ENCODE measurements at regions not wholly inside any gene's neighbourhood (a gene's known extent, or its start where the extent isn't known, plus 50 kb on each side); places are given as distances from the start of the nearest gene placed in this dataset.

DNA sequence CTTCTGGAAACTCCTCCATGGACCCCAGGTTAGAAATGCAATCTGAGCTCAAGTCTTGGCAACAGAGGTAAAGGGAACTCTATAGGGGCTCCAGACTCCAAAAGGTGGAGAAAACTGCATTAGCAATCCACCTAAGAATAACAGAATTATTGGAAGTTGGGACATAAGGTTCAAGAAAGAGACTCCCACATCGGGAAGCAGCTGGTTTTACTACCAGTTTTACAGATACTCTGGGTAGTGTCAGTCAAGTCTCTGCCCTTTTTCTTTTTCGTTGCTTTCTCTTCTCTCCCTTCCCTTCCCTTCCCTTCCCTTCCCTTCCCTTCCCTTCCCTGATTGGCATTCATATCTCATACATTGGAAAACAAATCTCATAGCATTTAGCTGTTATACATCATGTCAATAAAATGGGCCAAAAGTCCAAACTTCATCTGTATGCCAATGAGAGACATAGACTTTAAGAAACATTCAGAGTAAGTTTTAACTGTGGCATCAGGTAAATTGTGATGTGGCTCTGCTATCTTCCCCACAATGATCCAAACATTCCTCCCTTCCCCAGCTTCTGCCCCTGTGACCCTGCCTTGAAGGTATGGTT is 166.7 kb downstream of the KCNE4 start:
- Histone ChIP-seq H3K9ac (ENCODE audit: extremely low read depth, insufficient read length, low read length) (no peak overlapping the region), H3T11ph (ENCODE audit: low read length) (no peak overlapping the region), H4K8ac (replicated peaks; ENCODE audit: insufficient read length, low read depth, low read length) (no peak overlapping the region), H3K23me2 (ENCODE audit: insufficient read length, low read depth, low read length, poor library complexity, severe bottlenecking) (no peaks in the 10 kb centered on the region), H2AK5ac (ENCODE audit: insufficient read length, low read length) (no peak overlapping the region), H3K27me3 (ENCODE audit: insufficient read depth, low read length) (no peaks in the 10 kb centered on the region), H4K91ac (ENCODE audit: insufficient read length, low read depth, low read length) (no peak overlapping the region), H2BK15ac (ENCODE audit: low read depth, low read length) (no peak overlapping the region), H2BK5ac (ENCODE audit: insufficient read length, low read length) (no peak overlapping the region), H3K18ac (ENCODE audit: insufficient read length, low read depth, low read length) (no peak overlapping the region), H3K4ac (ENCODE audit: low read depth, low read length) (no peak overlapping the region), H3K23ac (ENCODE audit: insufficient read length, low read depth, low read length) (no peak overlapping the region), H3K4me2 (ENCODE audit: insufficient read depth, insufficient read length, low read length) (no peak overlapping the region), H3K56ac (ENCODE audit: insufficient read length, low read depth, low read length) (no peak overlapping the region), H2BK120ac (ENCODE audit: low read depth, low read length, poor library complexity, severe bottlenecking) (no peak overlapping the region), H2BK12ac (ENCODE audit: insufficient read length, low read depth, low read length) (no peak overlapping the region), H3K79me2 (ENCODE audit: insufficient read depth, low read length) (no peaks in the 10 kb centered on the region), H2BK20ac (ENCODE audit: low read depth, low read length, poor library complexity, severe bottlenecking) (no peak overlapping the region), H4K5ac (ENCODE audit: insufficient read length, low read depth, low read length) (no peak overlapping the region), H3K27ac (ENCODE audit: insufficient read length, low read depth, low read length) (no peak overlapping the region), H4K20me1 (ENCODE audit: control insufficient read depth, insufficient read depth, insufficient read length) (no peaks in the 10 kb centered on the region), H3K79me1 (ENCODE audit: insufficient read depth, low read depth, low read length, poor library complexity, severe bottlenecking) (no peaks in the 10 kb centered on the region), H3K9me3 (ENCODE audit: control insufficient read depth, low read depth, low read length) (no peaks in the 10 kb centered on the region), H3K4me1 (ENCODE audit: insufficient read depth, low read length) (peaks cover 7% of the 10 kb centered on the region; the same call in 1 of the 2 replicates), H2AFZ (ENCODE audit: low read length) (no peak overlapping the region), H3K14ac (ENCODE audit: insufficient read depth, low read length) (no peak overlapping the region)
- no peaks in the 10 kb centered on the region for H3K27me3 Mint-ChIP-seq (ENCODE audit: low read depth)
- no peaks in the 10 kb centered on the region for H3K9me3 Mint-ChIP-seq
- no peak overlapping the region for H3K4me3 Mint-ChIP-seq
- H3K36me3 Mint-ChIP-seq (ENCODE audit: insufficient read depth in 1 of 3, low read depth in 3 of 3) = no peaks in the 10 kb centered on the region
- TF ChIP-seq, protein P1, sequence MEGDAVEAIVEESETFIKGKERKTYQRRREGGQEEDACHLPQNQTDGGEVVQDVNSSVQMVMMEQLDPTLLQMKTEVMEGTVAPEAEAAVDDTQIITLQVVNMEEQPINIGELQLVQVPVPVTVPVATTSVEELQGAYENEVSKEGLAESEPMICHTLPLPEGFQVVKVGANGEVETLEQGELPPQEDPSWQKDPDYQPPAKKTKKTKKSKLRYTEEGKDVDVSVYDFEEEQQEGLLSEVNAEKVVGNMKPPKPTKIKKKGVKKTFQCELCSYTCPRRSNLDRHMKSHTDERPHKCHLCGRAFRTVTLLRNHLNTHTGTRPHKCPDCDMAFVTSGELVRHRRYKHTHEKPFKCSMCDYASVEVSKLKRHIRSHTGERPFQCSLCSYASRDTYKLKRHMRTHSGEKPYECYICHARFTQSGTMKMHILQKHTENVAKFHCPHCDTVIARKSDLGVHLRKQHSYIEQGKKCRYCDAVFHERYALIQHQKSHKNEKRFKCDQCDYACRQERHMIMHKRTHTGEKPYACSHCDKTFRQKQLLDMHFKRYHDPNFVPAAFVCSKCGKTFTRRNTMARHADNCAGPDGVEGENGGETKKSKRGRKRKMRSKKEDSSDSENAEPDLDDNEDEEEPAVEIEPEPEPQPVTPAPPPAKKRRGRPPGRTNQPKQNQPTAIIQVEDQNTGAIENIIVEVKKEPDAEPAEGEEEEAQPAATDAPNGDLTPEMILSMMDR (conservative IDR thresholded peaks at IDR 0.05) = no peak
- WGBS (ENCODE audit: extremely low coverage, insufficient read length, low lambda C conversion rate) = no CpG with 5 or more reads among the region's 2 CpGs
- H3K4me1 Mint-ChIP-seq = peaks cover 13 to 27% of the 10 kb centered on the region in 2 experiments
- no peak overlapping the region for H3K27ac Mint-ChIP-seq
- no peak for DNase-seq

All from H9 (cell line).